ENCODE measurements at regions not wholly inside any gene's neighbourhood (a gene's known extent, or its start where the extent isn't known, plus 50 kb on each side); places are given as distances from the start of the nearest gene placed in this dataset.
"Not testable (repeated sequence)": the region's sequence is repeated elsewhere in the genome, so short reads cannot be mapped to it uniquely, and the experiment has no call there.

- no peak for DNase-seq
These were observed 1172.6 kb upstream of the CELF2 start for GRCh38 chr10:9845075-9845474.

GRCh38 chr10:9848278-9848677, 1169.4 kb upstream of the CELF2 start:
- no peak for DNase-seq

GRCh38 chr10:9848981-9849380, 1168.7 kb upstream of the CELF2 start:
- no peak for DNase-seq

- DNase-seq: no peak
These were observed 1167.3 kb upstream of the CELF2 start for GRCh38 chr10:9850415-9850814.

- no peak for DNase-seq
These were observed 1165.9 kb upstream of the CELF2 start for GRCh38 chr10:9851808-9852207.

GRCh38 chr10:9853405-9854355, 1164.0 kb upstream of the CELF2 start:
- no peak for DNase-seq

GRCh38 chr10:9855451-9855850, 1162.2 kb upstream of the CELF2 start:
- DNase-seq: not testable (repeated sequence)

- DNase-seq: no peak
These were observed 1158.9 kb upstream of the CELF2 start for GRCh38 chr10:9858816-9859215.

- DNase-seq: no peak
These were observed 1157.6 kb upstream of the CELF2 start for GRCh38 chr10:9860045-9860444.

- DNase-seq: no peak
These were observed 1154.0 kb upstream of the CELF2 start for GRCh38 chr10:9863559-9864121.

GRCh38 chr10:9868499-9868898, 1149.2 kb upstream of the CELF2 start:
- DNase-seq: no peak

GRCh38 chr10:9869205-9869604, 1148.5 kb upstream of the CELF2 start:
- DNase-seq: no peak

GRCh38 chr10:9869606-9870176, 1148.0 kb upstream of the CELF2 start:
- DNase-seq: no peak

GRCh38 chr10:9875353-9875752, 1142.3 kb upstream of the CELF2 start:
- no peak for DNase-seq

- no peak for DNase-seq
These were observed 1139.7 kb upstream of the CELF2 start for GRCh38 chr10:9877978-9878377.

- no peak for DNase-seq
These were observed 1139.3 kb upstream of the CELF2 start for GRCh38 chr10:9878383-9878782.

GRCh38 chr10:9885761-9886160, 1131.9 kb upstream of the CELF2 start:
- DNase-seq: no peak

GRCh38 chr10:9886772-9887171, 1130.9 kb upstream of the CELF2 start:
- DNase-seq: no peak

GRCh38 chr10:9895453-9895852, 1122.2 kb upstream of the CELF2 start:
- DNase-seq: no peak

- DNase-seq: no peak
These were observed 1121.7 kb upstream of the CELF2 start for GRCh38 chr10:9895981-9896380.

GRCh38 chr10:9898633-9899395, 1118.9 kb upstream of the CELF2 start:
- DNase-seq: no peak

GRCh38 chr10:9900751-9901150, 1116.9 kb upstream of the CELF2 start:
- DNase-seq: no peak

- no peak for DNase-seq
These were observed 1115.7 kb upstream of the CELF2 start for GRCh38 chr10:9901971-9902370.
